IMR-90 (cell line): ENCODE measurements at regions not wholly inside any gene's neighbourhood (a gene's known extent, or its start where the extent isn't known, plus 50 kb on each side); places are given as distances from the start of the nearest gene placed in this dataset. TPM values are rescaled to one million over a fixed set of nuclear protein-coding genes. Genes with fewer than 3 reads are reported as not detected.

ENCODE experiments used
- ATAC-seq: fragments of 200-7000 bp; cut with Tn5 transposase; 2 replicates; pipeline ENCODE4 v1.9.1; 2020; ENCODE audit warnings: low read depth, mild to moderate bottlenecking, moderate library complexity
- BruUV-seq: library from RNA; stranded (reverse); fragments of 400-500 nt; replicated peaks from 2 replicates; lab custom pipeline; 2021; lab: Mats Ljungman, UMichigan
- CTCF ChIA-PET: fragments of 300-600 bp; formaldehyde crosslinking; extraction: SDS; loops from one replicate; lab custom pipeline; 2021; ENCODE audit warnings: antibody characterized with exemption; lab: Yijun Ruan, JAX
- POLR2A ChIA-PET: fragments of 300-600 bp; sonication (Branson Sonifier 250); formaldehyde crosslinking; loops from one replicate; lab custom pipeline; 2022; ENCODE audit warnings: antibody characterized with exemption; ENCODE audit not compliant: unreplicated experiment; lab: Charles Lee
- DNase-seq: peaks from one replicate; pipeline ENCODE4 v3.0.0; 2013
- H2AFZ ChIP-seq: replicated peaks from 2 replicates; pipeline ENCODE3; 2013; ENCODE audit warnings: low read length, mild to moderate bottlenecking; ENCODE audit not compliant: poor library complexity
- H2AK5ac ChIP-seq: 2 replicates; pipeline ENCODE4 v1.6.1; 2013; ENCODE audit warnings: low read depth, low read length, inconsistent platforms
- H2AK9ac ChIP-seq: replicated peaks from 2 replicates; pipeline ENCODE3; 2013; ENCODE audit warnings: mild to moderate bottlenecking, low read depth, low read length, moderate library complexity; ENCODE audit not compliant: poor library complexity
- H2BK120ac ChIP-seq: 2 replicates; pipeline ENCODE4 v1.6.1; 2013; ENCODE audit warnings: low read depth, low read length, inconsistent platforms
- H2BK15ac ChIP-seq: 3 replicates; pipeline ENCODE4 v1.6.1; 2013; ENCODE audit warnings: low read depth, low read length, inconsistent platforms
- H2BK20ac ChIP-seq: 2 replicates; pipeline ENCODE4 v1.6.1; 2013; ENCODE audit warnings: low read depth, mild to moderate bottlenecking, inconsistent platforms, low read length, moderate library complexity
- H2BK5ac ChIP-seq: 2 replicates; pipeline ENCODE4 v1.6.1; 2013; ENCODE audit warnings: mild to moderate bottlenecking, low read depth, low read length, inconsistent platforms; ENCODE audit not compliant: poor library complexity, severe bottlenecking
- H3K14ac ChIP-seq: replicated peaks from 2 replicates; pipeline ENCODE4 v1.6.1; 2013; ENCODE audit warnings: low read depth, low read length, inconsistent platforms
- H3K18ac ChIP-seq: 2 replicates; pipeline ENCODE4 v1.6.1; 2013; ENCODE audit warnings: low read depth, low read length, control low read depth
- H3K23ac ChIP-seq: 2 replicates; pipeline ENCODE4 v1.6.1; 2013; ENCODE audit warnings: low read depth, low read length, inconsistent platforms
- H3K27ac ChIP-seq: 2 replicates; pipeline ENCODE4 v1.5.1; 2013; ENCODE audit warnings: mild to moderate bottlenecking, control low read depth, low read length; ENCODE audit not compliant: insufficient read depth
- H3K27me3 ChIP-seq: 2 replicates; pipeline ENCODE4 v1.6.1; 2013; ENCODE audit warnings: low read length; ENCODE audit not compliant: control insufficient read depth, insufficient read depth
- H3K36me3 ChIP-seq: 2 replicates; pipeline ENCODE4 v1.6.1; 2013; ENCODE audit warnings: low read length, mixed read lengths; ENCODE audit not compliant: control insufficient read depth, insufficient read depth
- H3K4ac ChIP-seq: 2 replicates; pipeline ENCODE4 v1.6.1; 2013; ENCODE audit warnings: low read depth, low read length, inconsistent platforms
- H3K4me1 ChIP-seq: 2 replicates; pipeline ENCODE4 v1.6.1; 2013; ENCODE audit warnings: low read length, mixed read lengths; ENCODE audit not compliant: control insufficient read depth, insufficient read depth
- H3K4me2 ChIP-seq: 2 replicates; pipeline ENCODE4 v1.6.1; 2013; ENCODE audit warnings: low read depth, mild to moderate bottlenecking, control low read depth, low read length, moderate library complexity
- H3K4me3 ChIP-seq: 2 replicates; pipeline ENCODE4 v1.5.1; 2013; ENCODE audit warnings: low read depth, mild to moderate bottlenecking, control low read depth, low read length, moderate library complexity; ENCODE audit not compliant: insufficient read depth
- H3K56ac ChIP-seq: 2 replicates; pipeline ENCODE4 v1.6.1; 2013; ENCODE audit warnings: low read length, inconsistent platforms; ENCODE audit not compliant: insufficient read depth; ENCODE audit errors: extremely low read depth
- H3K79me1 ChIP-seq, 2 experiments: 2 replicates each; pipeline ENCODE4 v1.6.1; 2013; ENCODE audit warnings: low read length in 2 of 2, inconsistent platforms in 1 of 2, low read depth in 1 of 2
- H3K9ac ChIP-seq: 2 replicates; pipeline ENCODE4 v1.6.1; 2013; ENCODE audit warnings: low read depth, low read length, control low read depth
- H3K9me1 ChIP-seq: 2 replicates; pipeline ENCODE4 v1.6.1; 2013; ENCODE audit warnings: low read length, inconsistent platforms; ENCODE audit not compliant: insufficient read depth
- H3K9me3 ChIP-seq: 2 replicates; pipeline ENCODE4 v1.6.1; 2013; ENCODE audit warnings: low read length; ENCODE audit not compliant: control insufficient read depth, insufficient read depth
- H4K20me1 ChIP-seq: 2 replicates; pipeline ENCODE4 v1.6.1; 2013; ENCODE audit warnings: low read length, inconsistent platforms; ENCODE audit not compliant: insufficient read depth
- H4K5ac ChIP-seq: 2 replicates; pipeline ENCODE4 v1.6.1; 2013; ENCODE audit warnings: mild to moderate bottlenecking, low read depth, low read length, control low read depth
- H4K8ac ChIP-seq, 2 experiments: 2 replicates each; pipeline ENCODE4 v1.6.1; 2013; ENCODE audit warnings: low read depth in 2 of 2, low read length in 2 of 2, control low read depth in 1 of 2, inconsistent platforms in 1 of 2
- H4K91ac ChIP-seq: 2 replicates; pipeline ENCODE4 v1.6.1; 2013; ENCODE audit warnings: low read depth, low read length, inconsistent platforms; ENCODE audit not compliant: insufficient read depth
- CEBPB ChIP-seq: IDR thresholded peaks from 2 replicates; pipeline ENCODE4 v1.6.1; 2012; ENCODE audit warnings: low read depth, low read length, improper control_type of control experiment
- CHD1 ChIP-seq: IDR thresholded peaks from 2 replicates; pipeline ENCODE4 v1.6.1; 2012; ENCODE audit warnings: low read depth, low read length, improper control_type of control experiment
- CTCF ChIP-seq: conservative IDR thresholded peaks from 2 replicates; pipeline ENCODE4 v1.5.1; 2012; ENCODE audit warnings: mild to moderate bottlenecking, low read depth, low read length, improper control_type of control experiment
- FOS ChIP-seq: fragments of 150-350 bp; IDR thresholded peaks from 2 replicates; pipeline ENCODE4 v1.6.1; 2016; ENCODE audit warnings: low read depth, low read length
- MAFK ChIP-seq: IDR thresholded peaks from 2 replicates; pipeline ENCODE4 v1.6.1; 2012; ENCODE audit warnings: low read depth, low read length, improper control_type of control experiment
- MXI1 ChIP-seq: IDR thresholded peaks from 2 replicates; pipeline ENCODE4 v1.6.1; 2012; ENCODE audit warnings: low read depth, mild to moderate bottlenecking, low read length, moderate library complexity, borderline replicate concordance
- POLR2A ChIP-seq: IDR thresholded peaks from 2 replicates; pipeline ENCODE4 v1.6.1; 2012; ENCODE audit warnings: mild to moderate bottlenecking, low read depth, low read length
- RFX5 ChIP-seq: IDR thresholded peaks from 2 replicates; pipeline ENCODE4 v1.8.0; 2012; ENCODE audit warnings: low read depth, mild to moderate bottlenecking, low read length, moderate library complexity
- WGBS, 2 experiments: methylation state at CpG; one replicate each; pipeline versions ENCODE4 v1.1.5 to v1.1.7; 2013; ENCODE audit warnings: missing lambda C conversion rate in 2 of 2; ENCODE audit not compliant: insufficient read length in 1 of 2; ENCODE audit errors: extremely low coverage in 2 of 2; 5-methylcytosine and 5-hydroxymethylcytosine counted together
- dilution Hi-C: fragments of 300-500 bp; cut with HindIII; formaldehyde crosslinking; loops from one replicate; pipeline ENCODE4 v1.14.3; 2018; ENCODE audit warnings: low sequenced_read_pairs; ENCODE audit not compliant: unreplicated experiment
- in situ Hi-C: fragments of 300-500 bp; cut with MboI; formaldehyde crosslinking; loops from 3 replicates; pipeline ENCODE4 v1.14.3; 2019; ENCODE audit warnings: low sequenced_read_pairs, inconsistent platforms, mixed read lengths
- intact Hi-C: fragments of 100-400 bp; cut with micrococcal nuclease; formaldehyde crosslinking; loops from 2 replicates; pipeline ENCODE4 v1.10.0; 2022
- microRNA-seq, 2 experiments: library from miRNA; stranded (forward) in 1 of 2; unstranded in 1 of 2; fragments of 10-50 nt in 1 of 2; fragments of <30 nt in 1 of 2; gene quantifications in 1 of 2; microRNA quantifications in 1 of 2; one replicate each; pipeline versions ENCODE3 to v1.1.0; 2013 to 2020; ENCODE audit not compliant: insufficient read depth in 1 of 2, insufficient read length in 1 of 2, unreplicated experiment in 1 of 2
- small RNA-seq, 5 experiments: library from RNA; depleted of rRNA; stranded (forward); fragments of <200 nt; gene quantifications; one replicate each; pipeline ENCODE3, GENCODE V24; 2012
- TF ChIP-seq, protein P1 (sequence below): fragments of 150-350 bp; IDR thresholded peaks from 2 replicates; pipeline ENCODE4 v1.6.1; 2017; ENCODE audit warnings: mild to moderate bottlenecking, antibody characterized with exemption, low read length, low read depth

- H4K91ac ChIP-seq, result no peak overlapping the region
- H3K36me3 ChIP-seq, result no peaks in the 10 kb centered on the region
- in situ Hi-C loops (no loop called here), dilution Hi-C loops (no loop called here), intact Hi-C loops (no loop called here)
- ATAC-seq (no peak), DNase-seq (no peak)
- H2BK5ac ChIP-seq, result no peak overlapping the region
- H3K4me2 ChIP-seq, result no peak overlapping the region
- H3K23ac ChIP-seq, result no peak overlapping the region
- no peak overlapping the region for H2BK15ac ChIP-seq
- ChIA-PET CTCF (no interaction called here), POLR2A (no interaction called here)
- H2BK120ac ChIP-seq, result no peak overlapping the region
- no peak overlapping the region for H2AK5ac ChIP-seq
- TF ChIP-seq CEBPB (no peak), POLR2A (no peak), FOS (no peak), MAFK (no peak), CHD1 (no peak), RFX5 (no peak), MXI1 (no peak), CTCF (no peak)
- TF ChIP-seq, protein P1, sequence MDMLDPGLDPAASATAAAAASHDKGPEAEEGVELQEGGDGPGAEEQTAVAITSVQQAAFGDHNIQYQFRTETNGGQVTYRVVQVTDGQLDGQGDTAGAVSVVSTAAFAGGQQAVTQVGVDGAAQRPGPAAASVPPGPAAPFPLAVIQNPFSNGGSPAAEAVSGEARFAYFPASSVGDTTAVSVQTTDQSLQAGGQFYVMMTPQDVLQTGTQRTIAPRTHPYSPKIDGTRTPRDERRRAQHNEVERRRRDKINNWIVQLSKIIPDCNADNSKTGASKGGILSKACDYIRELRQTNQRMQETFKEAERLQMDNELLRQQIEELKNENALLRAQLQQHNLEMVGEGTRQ, result no peak
- no peak overlapping the region for H3K56ac ChIP-seq
- no peak overlapping the region for H3K27ac ChIP-seq
- H3K9me3 ChIP-seq, result no peaks in the 10 kb centered on the region
- H3K9ac ChIP-seq, result no peak overlapping the region
- H2AFZ ChIP-seq, result no peak overlapping the region
- H3K27me3 ChIP-seq, result no peaks in the 10 kb centered on the region
- WGBS, 2 experiments, result no CpG with 5 or more reads among the region's 2 CpGs
- H3K4ac ChIP-seq, result no peak overlapping the region
- no peaks in the 10 kb centered on the region for H3K9me1 ChIP-seq
- H4K8ac ChIP-seq, result no peak overlapping the region
- H3K14ac ChIP-seq, result no peak overlapping the region
- no peak overlapping the region for H2BK20ac ChIP-seq
- H3K4me3 ChIP-seq, result no peak overlapping the region
- H3K18ac ChIP-seq, result no peak overlapping the region
- H4K20me1 ChIP-seq, result no peaks in the 10 kb centered on the region
- H3K79me1 ChIP-seq, result no peaks in the 10 kb centered on the region
- peaks cover 2% of the 10 kb centered on the region; the same call in 1 of the 2 replicates for H3K4me1 ChIP-seq
- H4K5ac ChIP-seq, result no peak overlapping the region
- H2AK9ac ChIP-seq, result no peak overlapping the region
- no TSS peak for BruUV-seq
These were observed 50.2 kb upstream of the FLRT2 start for GRCh38 chr14:85479771-85480170.

Small RNAs in the stretch of these regions (microRNA-seq; reads per million reads assigned to microRNA genes)
- gene AL161713.1 (ENCODE audit: insufficient read depth, insufficient read length) (not detected), gene AL163642.1 (ENCODE audit: insufficient read depth, insufficient read length) (not detected), gene RF00017 (ENCODE audit: insufficient read depth, insufficient read length) (not detected), gene RNU6-976P (ENCODE audit: insufficient read depth, insufficient read length) (not detected), gene RNU6ATAC28P (ENCODE audit: insufficient read depth, insufficient read length) (not detected), gene RNU7-51P (ENCODE audit: insufficient read depth, insufficient read length) (not detected)

Small RNAs in the stretch of these regions (small RNA-seq; reads per million reads assigned to genes)
- 0 reads per million in 5 experiments for gene AL161713.1
- 0 reads per million in 5 experiments for gene AL163642.1
- 0 reads per million in 5 experiments for gene RF00017
- 0 reads per million in 5 experiments for gene RNU6-976P
- gene RNU6ATAC28P, result 0 to 0.04 (median 0) reads per million in 5 experiments
- 0 to 4.8 (median 0) reads per million in 5 experiments for gene RNU7-51P
